NK-92 treated with Interleukin-12 subunit alpha and Interleukin-12 subunit beta, amount 100 ng/mL, for 24 hours (cell line): ENCODE measurements at regions not wholly inside any gene's neighbourhood (a gene's known extent, or its start where the extent isn't known, plus 50 kb on each side); places are given as distances from the start of the nearest gene placed in this dataset.
"Not testable (repeated sequence)": the region's sequence is repeated elsewhere in the genome, so short reads cannot be mapped to it uniquely, and the experiment has no call there.

Source experiments
- DNase-seq: peaks from one replicate; lab custom pipeline; 2025; lab: John Stamatoyannopoulos, UW

GRCh38 chr11:19433367-19433766 is 192.6 kb upstream of the E2F8 start:
- no peak for DNase-seq

GRCh38 chr11:19432370-19433061 is 191.8 kb upstream of the E2F8 start:
- DNase-seq, result no peak

GRCh38 chr11:19430754-19431398 is 190.1 kb upstream of the E2F8 start:
- DNase-seq, result no peak

GRCh38 chr11:19430346-19430745 is 189.6 kb upstream of the E2F8 start:
- DNase-seq, result no peak

- no peak for DNase-seq
Measured at GRCh38 chr11:19429108-19429760, 188.5 kb upstream of the E2F8 start.

GRCh38 chr11:19428206-19429002 is 187.7 kb upstream of the E2F8 start:
- no peak for DNase-seq

GRCh38 chr11:19426756-19427403 is 186.1 kb upstream of the E2F8 start:
- DNase-seq, result no peak

GRCh38 chr11:19426011-19426755 is 185.4 kb upstream of the E2F8 start:
- no peak for DNase-seq

- no peak for DNase-seq
Measured at GRCh38 chr11:19422276-19422675, 181.5 kb upstream of the E2F8 start.

GRCh38 chr11:19420868-19421533 is 180.3 kb upstream of the E2F8 start:
- DNase-seq, result no peak

- no peak for DNase-seq
Measured at GRCh38 chr11:19419808-19420207, 179.1 kb upstream of the E2F8 start.

- DNase-seq, result no peak
Measured at GRCh38 chr11:19419021-19419750, 178.4 kb upstream of the E2F8 start.

GRCh38 chr11:19418221-19418620 is 177.5 kb upstream of the E2F8 start:
- DNase-seq, result no peak

GRCh38 chr11:19412070-19412469 is 171.3 kb upstream of the E2F8 start:
- not testable (repeated sequence) for DNase-seq

- DNase-seq, result no peak
Measured at GRCh38 chr11:19410032-19410431, 169.3 kb upstream of the E2F8 start.

GRCh38 chr11:19409307-19409706 is 168.6 kb upstream of the E2F8 start:
- no peak for DNase-seq

- DNase-seq, result no peak
Measured at GRCh38 chr11:19407677-19408270, 167.0 kb upstream of the E2F8 start.

- no peak for DNase-seq
Measured at GRCh38 chr11:19405966-19406365, 165.2 kb upstream of the E2F8 start.

- no peak for DNase-seq
Measured at GRCh38 chr11:19404787-19405186, 164.0 kb upstream of the E2F8 start.
